ENCODE measurements at regions not wholly inside any gene's neighbourhood (a gene's known extent, or its start where the extent isn't known, plus 50 kb on each side); places are given as distances from the start of the nearest gene placed in this dataset.
"Not testable (repeated sequence)": the region's sequence is repeated elsewhere in the genome, so short reads cannot be mapped to it uniquely, and the experiment has no call there.

- no peaks in the 10 kb centered on the region for H3K36me3 ChIP-seq (ENCODE audit: insufficient read depth, low read length)
- H3K4me2 ChIP-seq (ENCODE audit: low read depth, low read length, poor library complexity, severe bottlenecking): no peak overlapping the region
- no peaks in the 10 kb centered on the region for H3K4me1 ChIP-seq (ENCODE audit: insufficient read depth, low read length, poor library complexity, severe bottlenecking)
- H3K9me2 ChIP-seq (replicated peaks; ENCODE audit: low read depth, low read length): no peaks in the 10 kb centered on the region
- H3K79me2 ChIP-seq (ENCODE audit: insufficient read depth, low read length): no peaks in the 10 kb centered on the region
- no peaks in the 10 kb centered on the region for H3K27me3 ChIP-seq (ENCODE audit: insufficient read depth, low read length, poor library complexity, severe bottlenecking)
- TF ChIP-seq CTCF (conservative IDR thresholded peaks at IDR 0.05; ENCODE audit: low read length) (no peak), EZH2phosphoT487 (IDR thresholded peaks at IDR 0.05; ENCODE audit: borderline replicate concordance) (no peak)
- H3K9me3 ChIP-seq (ENCODE audit: insufficient read depth, low read depth, low read length): no peaks in the 10 kb centered on the region
- no peaks in the 10 kb centered on the region for H4K20me1 ChIP-seq (ENCODE audit: insufficient read depth, low read length, poor library complexity, severe bottlenecking)
- no peak overlapping the region for H3K9ac ChIP-seq (ENCODE audit: low read depth, low read length, poor library complexity, severe bottlenecking)
- H2AFZ ChIP-seq (ENCODE audit: low read length): no peak overlapping the region
- no peak overlapping the region for H3K4me3 ChIP-seq (ENCODE audit: low read length, poor library complexity, severe bottlenecking)
- H3F3A ChIP-seq (ENCODE audit: low read depth): no peaks in the 10 kb centered on the region
These were observed 128.9 kb downstream of the RTP4 start for GRCh38 chr3:187497052-187497451.

- not testable (repeated sequence) for H3K4me3 ChIP-seq (ENCODE audit: low read length, poor library complexity, severe bottlenecking)
These were observed 125.9 kb downstream of the RTP4 start for GRCh38 chr3:187494056-187494455.

GRCh38 chr3:187491371-187491770 is 123.2 kb downstream of the RTP4 start:
- Histone ChIP-seq H3K9me3 (ENCODE audit: insufficient read depth, low read depth, low read length) (no peaks in the 10 kb centered on the region), H3K36me3 (ENCODE audit: insufficient read depth, low read length) (no peaks in the 10 kb centered on the region), H2AFZ (ENCODE audit: low read length) (no peak overlapping the region), H3K27me3 (ENCODE audit: insufficient read depth, low read length, poor library complexity, severe bottlenecking) (no peaks in the 10 kb centered on the region), H3K4me2 (ENCODE audit: low read depth, low read length, poor library complexity, severe bottlenecking) (no peak overlapping the region), H3K4me1 (ENCODE audit: insufficient read depth, low read length, poor library complexity, severe bottlenecking) (no peaks in the 10 kb centered on the region), H3F3A (ENCODE audit: low read depth) (no peaks in the 10 kb centered on the region), H3K9me2 (replicated peaks; ENCODE audit: low read depth, low read length) (no peaks in the 10 kb centered on the region), H3K9ac (ENCODE audit: low read depth, low read length, poor library complexity, severe bottlenecking) (no peak overlapping the region), H3K79me2 (ENCODE audit: insufficient read depth, low read length) (no peaks in the 10 kb centered on the region), H4K20me1 (ENCODE audit: insufficient read depth, low read length, poor library complexity, severe bottlenecking) (no peaks in the 10 kb centered on the region), H3K4me3 (ENCODE audit: low read length, poor library complexity, severe bottlenecking) (no peak overlapping the region)
- no peak for TF ChIP-seq EZH2phosphoT487 (IDR thresholded peaks at IDR 0.05; ENCODE audit: borderline replicate concordance)
- no peak for TF ChIP-seq CTCF (conservative IDR thresholded peaks at IDR 0.05; ENCODE audit: low read length)

More at GRCh38 chr3:187494056-187494455, 125.9 kb downstream of the RTP4 start:
- not testable (repeated sequence) for H2AFZ ChIP-seq (ENCODE audit: low read length); H3K9me2 ChIP-seq (replicated peaks; ENCODE audit: low read depth, low read length); H3F3A ChIP-seq (ENCODE audit: low read depth); H3K79me2 ChIP-seq (ENCODE audit: insufficient read depth, low read length); H3K27me3 ChIP-seq (ENCODE audit: insufficient read depth, low read length, poor library complexity, severe bottlenecking); H4K20me1 ChIP-seq (ENCODE audit: insufficient read depth, low read length, poor library complexity, severe bottlenecking); H3K4me2 ChIP-seq (ENCODE audit: low read depth, low read length, poor library complexity, severe bottlenecking); H3K9ac ChIP-seq (ENCODE audit: low read depth, low read length, poor library complexity, severe bottlenecking); H3K36me3 ChIP-seq (ENCODE audit: insufficient read depth, low read length); H3K9me3 ChIP-seq (ENCODE audit: insufficient read depth, low read depth, low read length); H3K4me1 ChIP-seq (ENCODE audit: insufficient read depth, low read length, poor library complexity, severe bottlenecking)

- H4K20me1 ChIP-seq (ENCODE audit: insufficient read depth, low read length, poor library complexity, severe bottlenecking): no peaks in the 10 kb centered on the region
- H3K79me2 ChIP-seq (ENCODE audit: insufficient read depth, low read length): no peaks in the 10 kb centered on the region
- no peaks in the 10 kb centered on the region for H3K9me3 ChIP-seq (ENCODE audit: insufficient read depth, low read depth, low read length)
- TF ChIP-seq CTCF (conservative IDR thresholded peaks at IDR 0.05; ENCODE audit: low read length) (no peak), EZH2phosphoT487 (IDR thresholded peaks at IDR 0.05; ENCODE audit: borderline replicate concordance) (no peak)
- no peak overlapping the region for H3K4me2 ChIP-seq (ENCODE audit: low read depth, low read length, poor library complexity, severe bottlenecking)
- no peak overlapping the region for H3K9ac ChIP-seq (ENCODE audit: low read depth, low read length, poor library complexity, severe bottlenecking)
- H3K27me3 ChIP-seq (ENCODE audit: insufficient read depth, low read length, poor library complexity, severe bottlenecking): no peaks in the 10 kb centered on the region
- H3K4me3 ChIP-seq (ENCODE audit: low read length, poor library complexity, severe bottlenecking): no peak overlapping the region
- H3K36me3 ChIP-seq (ENCODE audit: insufficient read depth, low read length): no peaks in the 10 kb centered on the region
- H2AFZ ChIP-seq (ENCODE audit: low read length): no peak overlapping the region
- no peaks in the 10 kb centered on the region for H3F3A ChIP-seq (ENCODE audit: low read depth)
- H3K9me2 ChIP-seq (replicated peaks; ENCODE audit: low read depth, low read length): no peaks in the 10 kb centered on the region
- H3K4me1 ChIP-seq (ENCODE audit: insufficient read depth, low read length, poor library complexity, severe bottlenecking): no peaks in the 10 kb centered on the region
These were observed 122.2 kb downstream of the RTP4 start for GRCh38 chr3:187490366-187490765.

Data from Loucy (cell line).